HepG2 (cell line): ENCODE measurements at regions not wholly inside any gene's neighbourhood (a gene's known extent, or its start where the extent isn't known, plus 50 kb on each side); places are given as distances from the start of the nearest gene placed in this dataset.

Experiments
- CEBPB ChIP-seq: IDR thresholded peaks from 2 replicates; pipeline ENCODE4 v1.6.1; 2011; ENCODE audit warnings: low read depth, low read length, improper control_type of control experiment, borderline replicate concordance
- CREB1 ChIP-seq, 2 experiments: fragments of 450-650 bp in 1 of 2; IDR thresholded peaks; 2 replicates each; pipeline ENCODE4 v1.6.1; 2016 to 2017; ENCODE audit warnings: control low read depth in 1 of 2, mild to moderate bottlenecking in 1 of 2, missing compliant biosample characterization in 1 of 2, missing genetic modification characterization in 1 of 2
- DNMT3B ChIP-seq: conservative IDR thresholded peaks from 2 replicates; pipeline ENCODE4 v1.6.1; 2016; ENCODE audit warnings: missing biosample characterization, control low read depth
- FIP1L1 ChIP-seq: fragments of 200-400 bp; formaldehyde crosslinking; IDR thresholded peaks from 2 replicates; pipeline ENCODE4 v1.6.1; 2018; ENCODE audit warnings: low read depth, mild to moderate bottlenecking, low read length, moderate library complexity, borderline replicate concordance; ENCODE audit not compliant: insufficient read depth
- GABPB1 ChIP-seq: IDR thresholded peaks from 2 replicates; pipeline ENCODE4 v1.6.1; 2016; ENCODE audit warnings: mild to moderate bottlenecking, missing genetic modification reagents, moderate library complexity, missing compliant biosample characterization
- HMG20B ChIP-seq: conservative IDR thresholded peaks from 2 replicates; pipeline ENCODE4 v1.6.1; 2016; ENCODE audit warnings: missing genetic modification reagents, missing compliant biosample characterization
- HOXA5 ChIP-seq: sonication (generic); formaldehyde crosslinking; IDR thresholded peaks from 2 replicates; pipeline ENCODE4 v1.4.0; 2020; ENCODE audit warnings: missing genetic modification reagents
- KDM4B ChIP-seq: sonication (generic); formaldehyde crosslinking; IDR thresholded peaks from 2 replicates; pipeline ENCODE4 v1.4.0; 2020; ENCODE audit warnings: missing genetic modification reagents
- MEIS1 ChIP-seq: sonication (generic); formaldehyde crosslinking; IDR thresholded peaks from 2 replicates; pipeline ENCODE4 v1.9.0; 2021; ENCODE audit warnings: mild to moderate bottlenecking, missing genetic modification reagents, moderate library complexity, borderline replicate concordance
- MIER3 ChIP-seq: IDR thresholded peaks from 2 replicates; pipeline ENCODE4 v1.6.1; 2016; ENCODE audit warnings: missing compliant biosample characterization, borderline replicate concordance
- NCOA2 ChIP-seq: sonication (generic); formaldehyde crosslinking; IDR thresholded peaks from 2 replicates; pipeline ENCODE4 v1.8.0; 2022; ENCODE audit warnings: inconsistent platforms
- SAFB2 ChIP-seq: sonication (generic); formaldehyde crosslinking; IDR thresholded peaks from 2 replicates; pipeline ENCODE4 v1.5.1; 2020; ENCODE audit warnings: missing genetic modification reagents, low read depth, mild to moderate bottlenecking, borderline replicate concordance
- SP140L ChIP-seq: sonication (generic); formaldehyde crosslinking; IDR thresholded peaks from 2 replicates; pipeline ENCODE4 v1.4.0; 2020; ENCODE audit warnings: missing genetic modification reagents, borderline replicate concordance
- TAF1 ChIP-seq: sonication (generic); formaldehyde crosslinking; IDR thresholded peaks from 2 replicates; pipeline ENCODE4 v1.4.0; 2020; ENCODE audit warnings: missing genetic modification reagents
- TBL1XR1 ChIP-seq: fragments of 150-350 bp; IDR thresholded peaks from 2 replicates; pipeline ENCODE4 v1.6.1; 2014; ENCODE audit warnings: borderline replicate concordance, low read length; ENCODE audit not compliant: partially characterized antibody
- TBX3 ChIP-seq: fragments of 450-650 bp; IDR thresholded peaks from 2 replicates; pipeline ENCODE4 v1.6.1; 2017; ENCODE audit warnings: antibody characterized with exemption, mild to moderate bottlenecking, inconsistent platforms, borderline replicate concordance
- ZBTB25 ChIP-seq: IDR thresholded peaks from 2 replicates; pipeline ENCODE4 v1.6.1; 2018; ENCODE audit warnings: missing genetic modification reagents
- ZBTB7B ChIP-seq: sonication (generic); formaldehyde crosslinking; IDR thresholded peaks from 2 replicates; pipeline ENCODE4 v1.4.0; 2020; ENCODE audit warnings: missing genetic modification reagents
- ZFP36L2 ChIP-seq: sonication (generic); formaldehyde crosslinking; IDR thresholded peaks from 2 replicates; pipeline ENCODE4 v1.4.0; 2020; ENCODE audit warnings: missing genetic modification reagents
- ZFX ChIP-seq: sonication (generic); formaldehyde crosslinking; IDR thresholded peaks from 2 replicates; pipeline ENCODE4 v1.4.0; 2020; ENCODE audit warnings: mild to moderate bottlenecking, low read depth, missing genetic modification reagents, moderate library complexity
- ZKSCAN8 ChIP-seq: IDR thresholded peaks from 2 replicates; pipeline ENCODE4 v1.6.1; 2016; ENCODE audit warnings: borderline replicate concordance, missing genetic modification reagents, missing compliant biosample characterization
- ZNF770 ChIP-seq: sonication (generic); formaldehyde crosslinking; IDR thresholded peaks from 2 replicates; pipeline ENCODE4 v1.5.0; 2020; ENCODE audit warnings: mild to moderate bottlenecking, missing genetic modification reagents
- TF ChIP-seq, protein P1 (sequence below): sonication (generic); formaldehyde crosslinking; conservative IDR thresholded peaks from 2 replicates; pipeline ENCODE4 v1.8.1; 2023; ENCODE audit warnings: missing genetic modification reagents
- TF ChIP-seq, protein P2 (sequence below): sonication (generic); formaldehyde crosslinking; IDR thresholded peaks from 2 replicates; pipeline ENCODE4 v1.8.0; 2022; ENCODE audit warnings: missing genetic modification reagents, mild to moderate bottlenecking, moderate library complexity, borderline replicate concordance

- TF ChIP-seq SP140L (CRISPR knock-in tag) (no peak), TBX3 (0 out of 2 replicates have a peak, but pooled peaks have one; percentile 29), GABPB1 (peak; percentile 37; the same call in 1 of the 2 replicates), HOXA5 (CRISPR knock-in tag) (peak; percentile 73; the same call in 1 of the 2 replicates), MIER3 (CRISPR knock-in tag) (peak; percentile 49; the same call in 1 of the 2 replicates), CEBPB (peak; percentile 96), ZFP36L2 (CRISPR knock-in tag) (no peak), NCOA2 (CRISPR knock-in tag) (peak; percentile 92), SAFB2 (CRISPR knock-in tag) (no peak), ZNF770 (CRISPR knock-in tag) (no peak), ZKSCAN8 (CRISPR knock-in tag) (0 out of 2 replicates have a peak, but pooled peaks have one; percentile 20), FIP1L1 (no peak), CREB1 (IDR thresholded peaks at IDR 0.05) (no peak), CREB1 (CRISPR knock-in tag; IDR thresholded peaks at IDR 0.05) (0 out of 2 replicates have a peak, but pooled peaks have one; percentile 33), ZFX (peak; percentile 48; the same call in 1 of the 2 replicates), HMG20B (CRISPR knock-in tag) (peak; percentile 70; the same call in 1 of the 2 replicates), MEIS1 (CRISPR knock-in tag) (peak; percentile 48; the same call in 1 of the 2 replicates), ZBTB25 (CRISPR knock-in tag) (peak; percentile 89), KDM4B (CRISPR knock-in tag) (0 out of 2 replicates have a peak, but pooled peaks have one; percentile 51), TAF1 (CRISPR knock-in tag) (0 out of 2 replicates have a peak, but pooled peaks have one; percentile 31), DNMT3B (peak; percentile 82; the same call in 1 of the 2 replicates), ZBTB7B (peak; percentile 31; the same call in 1 of the 2 replicates), TBL1XR1 (peak; percentile 79)
- TF ChIP-seq, protein P1, sequence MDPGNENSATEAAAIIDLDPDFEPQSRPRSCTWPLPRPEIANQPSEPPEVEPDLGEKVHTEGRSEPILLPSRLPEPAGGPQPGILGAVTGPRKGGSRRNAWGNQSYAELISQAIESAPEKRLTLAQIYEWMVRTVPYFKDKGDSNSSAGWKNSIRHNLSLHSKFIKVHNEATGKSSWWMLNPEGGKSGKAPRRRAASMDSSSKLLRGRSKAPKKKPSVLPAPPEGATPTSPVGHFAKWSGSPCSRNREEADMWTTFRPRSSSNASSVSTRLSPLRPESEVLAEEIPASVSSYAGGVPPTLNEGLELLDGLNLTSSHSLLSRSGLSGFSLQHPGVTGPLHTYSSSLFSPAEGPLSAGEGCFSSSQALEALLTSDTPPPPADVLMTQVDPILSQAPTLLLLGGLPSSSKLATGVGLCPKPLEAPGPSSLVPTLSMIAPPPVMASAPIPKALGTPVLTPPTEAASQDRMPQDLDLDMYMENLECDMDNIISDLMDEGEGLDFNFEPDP = 0 out of 2 replicates have a peak, but pooled peaks have one; percentile 74
- TF ChIP-seq, protein P2, sequence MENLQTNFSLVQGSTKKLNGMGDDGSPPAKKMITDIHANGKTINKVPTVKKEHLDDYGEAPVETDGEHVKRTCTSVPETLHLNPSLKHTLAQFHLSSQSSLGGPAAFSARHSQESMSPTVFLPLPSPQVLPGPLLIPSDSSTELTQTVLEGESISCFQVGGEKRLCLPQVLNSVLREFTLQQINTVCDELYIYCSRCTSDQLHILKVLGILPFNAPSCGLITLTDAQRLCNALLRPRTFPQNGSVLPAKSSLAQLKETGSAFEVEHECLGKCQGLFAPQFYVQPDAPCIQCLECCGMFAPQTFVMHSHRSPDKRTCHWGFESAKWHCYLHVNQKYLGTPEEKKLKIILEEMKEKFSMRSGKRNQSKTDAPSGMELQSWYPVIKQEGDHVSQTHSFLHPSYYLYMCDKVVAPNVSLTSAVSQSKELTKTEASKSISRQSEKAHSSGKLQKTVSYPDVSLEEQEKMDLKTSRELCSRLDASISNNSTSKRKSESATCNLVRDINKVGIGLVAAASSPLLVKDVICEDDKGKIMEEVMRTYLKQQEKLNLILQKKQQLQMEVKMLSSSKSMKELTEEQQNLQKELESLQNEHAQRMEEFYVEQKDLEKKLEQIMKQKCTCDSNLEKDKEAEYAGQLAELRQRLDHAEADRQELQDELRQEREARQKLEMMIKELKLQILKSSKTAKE (CRISPR knock-in tag) = peak; percentile 58; the same call in 1 of the 2 replicates
Observed at GRCh38 chr5:74918232-74918669, 52.1 kb upstream of the FAM169A start (continued).
